GM19468 (cell line): ENCODE measurements at regions not wholly inside any gene's neighbourhood (a gene's known extent, or its start where the extent isn't known, plus 50 kb on each side); places are given as distances from the start of the nearest gene placed in this dataset.
A peak's percentile ranks its signal among the peaks of the same experiment; 100 is the strongest.

Experiments used
- ATAC-seq: cut with Tn5 transposase; IDR thresholded peaks from one replicate; pipeline ENCODE4 v1.9.1; 2021; ENCODE audit warnings: mild to moderate bottlenecking, moderate library complexity, moderate number of reproducible peaks; ENCODE audit not compliant: unreplicated experiment; ENCODE audit errors: extremely low read depth

GRCh38 chr6:118761645-118762044, 110.3 kb upstream of the CEP85L start:
- ATAC-seq = no peak

- ATAC-seq = no peak
Measured at GRCh38 chr6:118758946-118759345, 107.6 kb upstream of the CEP85L start.

- ATAC-seq = no peak
Measured at GRCh38 chr6:118755941-118756646, 104.7 kb upstream of the CEP85L start.

- no peak for ATAC-seq
Measured at GRCh38 chr6:118752803-118753202, 101.4 kb upstream of the CEP85L start.

DNA sequence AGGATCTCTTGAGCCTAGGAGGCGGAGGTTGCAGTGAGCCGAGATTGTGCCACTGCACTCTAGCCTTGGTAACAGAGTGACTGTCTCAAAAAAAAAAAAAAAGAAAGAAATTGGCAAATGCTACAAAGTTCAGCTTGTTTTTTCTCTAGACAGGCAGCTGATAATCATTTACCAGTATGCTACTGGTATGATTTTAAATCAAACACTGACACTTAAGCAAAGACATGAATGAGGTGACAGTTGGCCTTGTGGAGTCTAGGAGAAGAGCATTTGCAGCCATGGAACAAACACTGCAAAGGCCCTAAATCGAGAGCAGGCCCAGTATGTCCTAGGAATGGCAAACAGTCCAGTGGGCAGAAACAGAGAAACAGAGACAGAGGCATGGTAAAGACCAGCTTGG, 99.7 kb upstream of the CEP85L start:
- no peak for ATAC-seq

GRCh38 chr6:118750143-118750542, 98.8 kb upstream of the CEP85L start:
- ATAC-seq = no peak

DNA sequence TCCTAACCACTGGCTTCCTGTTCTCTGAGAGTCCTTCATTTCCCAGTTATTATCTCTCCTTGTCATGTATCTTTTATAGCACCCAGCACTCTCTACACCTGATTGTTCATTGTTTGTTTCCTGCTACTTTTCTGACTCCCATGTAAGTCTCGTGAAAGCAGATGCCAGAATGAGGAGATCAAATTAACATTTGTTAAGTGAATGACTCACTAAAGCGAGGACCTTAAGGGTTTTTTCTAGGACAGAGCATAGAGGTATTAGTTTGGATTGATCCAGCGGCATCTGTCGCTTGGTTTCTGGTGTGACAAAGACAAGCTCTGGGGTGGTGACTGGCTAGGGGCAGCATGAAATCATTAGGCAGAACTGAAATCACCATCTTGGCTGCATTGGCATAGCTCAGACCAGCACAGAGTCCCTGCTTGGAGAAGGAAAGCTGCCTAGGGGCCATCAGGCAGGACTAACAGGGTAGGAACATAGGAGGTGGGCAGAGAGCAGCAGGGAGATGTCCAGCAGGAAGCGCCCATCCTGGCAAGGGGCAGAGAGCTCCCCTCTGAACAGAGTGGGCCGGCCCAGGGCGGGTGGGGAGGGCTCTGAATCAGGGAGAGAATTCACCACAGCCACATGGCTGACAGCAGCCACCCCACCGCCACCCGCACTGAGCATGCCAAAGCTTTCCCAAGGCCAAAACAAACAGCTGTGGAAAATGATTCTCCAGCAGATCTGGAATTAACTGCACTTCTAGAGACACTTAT, 97.1 kb upstream of the CEP85L start:
- ATAC-seq = no peak

DNA sequence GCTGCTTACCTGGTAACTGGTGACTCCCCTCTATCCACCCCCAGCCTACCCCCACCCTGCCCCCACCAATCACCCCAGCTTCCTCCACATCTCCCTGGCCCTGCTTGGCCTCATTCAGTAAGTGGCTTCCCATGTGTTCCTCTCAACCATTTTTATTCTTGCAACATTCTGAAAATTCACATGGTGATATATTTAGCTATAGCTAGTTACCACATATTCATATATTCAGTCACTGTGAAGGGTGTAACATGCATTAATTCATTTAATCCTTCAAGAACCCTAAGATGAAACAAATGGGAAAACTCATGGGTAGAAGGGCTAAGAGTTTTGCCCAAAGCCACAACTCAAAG, 95.4 kb upstream of the CEP85L start:
- no peak for ATAC-seq

GRCh38 chr6:118746145-118746824, 94.9 kb upstream of the CEP85L start:
- ATAC-seq = no peak

DNA sequence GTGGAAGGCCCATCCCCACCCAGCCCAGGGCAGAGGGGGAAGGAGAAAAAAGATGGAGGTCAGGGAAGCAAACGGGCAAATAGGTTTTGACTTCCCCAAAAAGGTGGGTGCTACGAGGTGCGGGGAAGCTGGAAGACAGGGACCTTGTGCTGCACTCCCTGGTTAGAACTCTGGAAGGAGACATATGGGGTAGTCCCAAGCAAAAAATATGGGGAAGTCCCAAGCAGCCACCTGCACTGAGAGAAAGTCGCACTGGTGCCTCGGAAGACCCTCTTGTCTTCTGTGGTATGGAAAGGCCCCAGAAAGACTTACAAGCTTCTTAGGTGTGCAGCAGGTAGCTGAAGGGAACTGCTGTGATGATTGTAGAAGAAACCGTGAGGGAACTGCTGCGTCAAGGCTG, 93.8 kb upstream of the CEP85L start:
- ATAC-seq = no peak

GRCh38 chr6:118744261-118744941, 93.0 kb upstream of the CEP85L start:
- ATAC-seq = no peak

GRCh38 chr6:118743746-118744145, 92.4 kb upstream of the CEP85L start:
- no peak for ATAC-seq

- no peak for ATAC-seq
Measured at GRCh38 chr6:118740372-118740771, 89.0 kb upstream of the CEP85L start.

DNA sequence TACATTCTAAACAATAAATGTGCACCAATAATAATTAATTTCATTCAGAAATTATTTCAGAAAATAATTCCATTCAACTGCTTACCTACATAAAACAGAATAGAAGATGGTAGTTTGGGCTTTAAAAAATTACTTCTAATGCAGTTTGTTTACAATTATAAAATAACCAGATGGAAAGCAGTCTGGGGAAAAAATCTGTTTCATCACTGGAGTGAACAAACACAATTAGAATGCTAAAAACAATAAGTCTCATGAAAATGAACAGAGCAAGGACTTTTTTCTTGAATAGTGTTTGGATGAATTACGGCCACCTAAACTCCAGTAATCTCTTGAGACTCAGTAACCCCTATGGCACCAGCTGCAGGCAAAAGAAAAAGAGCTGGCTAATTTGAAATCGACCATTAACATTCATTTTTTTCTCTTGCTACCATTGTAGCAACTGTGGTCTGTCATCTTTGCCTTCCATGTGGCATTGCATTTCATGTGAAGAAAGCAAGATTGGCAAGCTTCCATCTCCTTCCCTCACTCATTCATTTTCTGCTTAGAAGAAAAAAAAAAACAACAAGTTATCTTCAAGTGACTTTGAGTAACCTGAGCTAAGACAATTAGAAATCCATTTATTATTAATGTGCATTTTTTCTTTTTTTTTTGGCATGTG, 88.4 kb upstream of the CEP85L start:
- no peak for ATAC-seq

- ATAC-seq = no peak
Measured at GRCh38 chr6:118736440-118736839, 85.0 kb upstream of the CEP85L start.

DNA sequence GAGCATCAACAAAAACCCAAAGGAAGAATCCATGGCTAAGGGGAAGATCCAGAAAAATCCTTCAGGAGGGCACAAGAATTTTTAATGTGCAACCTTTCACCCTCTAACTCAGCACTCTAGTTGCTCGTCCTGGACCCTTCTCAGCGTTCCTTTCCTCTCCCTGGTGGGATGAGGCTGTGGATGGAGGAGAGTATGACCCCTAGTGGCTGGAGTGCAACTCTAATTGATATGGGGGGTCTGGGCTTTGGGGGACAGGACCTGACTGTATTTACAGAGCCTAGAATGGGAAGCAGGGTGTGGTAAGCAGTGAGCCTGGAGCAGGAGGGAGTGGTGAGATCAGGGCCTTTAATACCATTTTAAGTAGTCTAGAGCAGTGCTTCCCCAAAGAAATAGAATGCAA, 83.9 kb upstream of the CEP85L start:
- ATAC-seq = no peak

GRCh38 chr6:118725944-118726343, 74.6 kb upstream of the CEP85L start:
- no peak for ATAC-seq

DNA sequence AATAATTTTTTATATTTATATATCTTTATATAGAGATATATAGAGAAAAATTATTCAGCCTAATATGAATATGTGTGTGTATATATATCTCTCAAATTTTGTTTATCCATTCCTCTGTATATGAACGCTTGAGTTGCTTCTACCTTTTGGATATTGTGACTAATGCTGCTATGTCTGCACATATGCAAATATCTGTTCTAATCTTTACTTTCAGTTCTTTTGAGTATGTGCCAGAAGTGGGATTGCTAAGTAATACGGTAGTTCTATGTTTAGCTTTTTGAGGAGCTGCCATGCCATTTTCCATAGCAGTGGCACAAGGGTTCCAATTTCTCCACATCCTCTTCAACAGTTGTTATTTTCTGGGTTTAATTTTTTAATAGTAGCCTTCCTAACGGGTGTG, 72.8 kb upstream of the CEP85L start:
- peak; percentile 96 for ATAC-seq

DNA sequence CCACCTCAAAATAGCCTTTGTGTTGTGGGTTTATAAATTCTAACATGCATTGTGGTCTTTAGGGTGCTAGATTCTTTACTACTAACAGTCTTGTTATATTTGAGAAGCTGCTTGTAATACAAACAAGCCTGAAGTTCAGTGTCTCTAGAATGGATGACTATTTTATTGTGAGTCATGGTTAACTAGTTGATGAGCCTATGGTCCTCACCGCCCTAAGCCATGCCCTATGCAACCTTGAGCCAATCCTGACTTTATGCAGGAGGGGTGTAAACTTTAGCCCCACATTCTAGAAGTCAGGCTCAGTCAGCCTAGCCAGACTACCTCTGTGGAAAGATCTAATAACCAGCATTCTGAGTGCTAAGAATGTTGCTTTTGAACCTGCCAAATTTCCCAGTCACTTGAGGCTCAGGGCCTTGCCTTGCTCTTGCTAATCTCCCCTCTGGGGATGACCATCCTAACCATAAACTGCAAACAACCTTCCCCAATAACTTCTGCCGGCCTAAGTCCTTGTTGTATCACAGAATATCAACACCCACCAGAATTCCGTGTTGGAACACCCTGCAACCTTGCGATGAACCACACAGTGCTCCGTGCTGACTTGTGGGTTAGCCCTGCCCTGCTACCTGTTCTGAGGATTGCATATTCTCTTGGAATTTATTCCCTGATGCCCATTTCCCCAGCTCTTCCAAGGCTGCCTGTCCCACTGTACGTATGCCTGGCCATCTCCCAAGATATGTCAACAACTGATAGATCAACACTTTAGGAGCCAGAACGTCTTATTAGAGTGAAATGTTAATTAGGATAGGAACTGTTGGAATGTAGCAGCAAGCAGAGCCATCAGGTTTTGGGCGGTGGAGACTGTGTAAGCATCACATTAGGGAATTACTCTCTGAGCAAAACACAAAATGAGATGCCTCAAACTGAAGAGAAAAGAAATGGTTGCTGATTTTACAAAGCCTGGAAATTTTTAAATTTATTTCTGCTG, 71.7 kb upstream of the CEP85L start:
- ATAC-seq = no peak
